ENCODE measurements at regions not wholly inside any gene's neighbourhood (a gene's known extent, or its start where the extent isn't known, plus 50 kb on each side); places are given as distances from the start of the nearest gene placed in this dataset.

DNA sequence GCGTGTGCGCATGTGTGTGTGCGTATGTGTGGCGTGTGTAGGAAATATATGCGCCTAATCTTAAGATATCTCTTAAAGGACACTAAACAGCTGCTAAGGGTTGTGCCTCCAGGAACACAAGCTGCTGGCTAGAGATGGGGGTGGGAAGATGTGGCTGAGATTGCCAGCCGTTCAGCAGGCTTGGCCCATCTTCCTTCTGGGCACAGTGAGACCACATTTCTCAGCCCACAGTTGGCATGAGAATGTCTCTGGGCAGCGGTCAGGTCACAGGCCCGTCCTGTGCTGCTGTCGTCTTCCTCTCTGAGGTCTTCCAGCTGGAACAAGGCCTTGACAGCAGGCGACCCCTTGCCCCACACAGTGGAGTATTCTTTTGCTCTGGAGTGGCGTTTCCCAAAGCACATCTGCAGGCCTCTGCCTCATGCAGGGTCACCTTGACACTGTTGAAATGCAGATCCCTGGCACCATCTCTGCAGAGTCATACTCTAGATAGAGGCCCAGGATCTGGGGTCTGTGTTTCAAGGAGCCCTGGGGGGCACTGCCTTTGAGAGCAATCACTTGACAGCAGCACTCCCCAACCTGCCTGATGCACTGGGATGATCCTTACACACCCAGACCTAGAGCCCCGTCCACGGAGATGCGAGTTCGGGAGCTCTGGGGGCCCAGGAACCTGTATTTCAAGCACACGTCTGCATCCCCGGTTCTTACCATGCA lies 335.5 kb upstream of the SFSWAP start:
- no peaks in the 10 kb centered on the region for H3K27me3 Mint-ChIP-seq (ENCODE audit: insufficient read depth)
- no peak for DNase-seq (ENCODE audit: low spot score)
- H3K4me3 Mint-ChIP-seq = no peak overlapping the region
- no peaks in the 10 kb centered on the region for H3K4me1 Mint-ChIP-seq (ENCODE audit: low read depth)
- no peaks in the 10 kb centered on the region for H3K36me3 Mint-ChIP-seq (ENCODE audit: low read depth)
- no peak overlapping the region for H3K27ac Mint-ChIP-seq
- no peaks in the 10 kb centered on the region for H3K9me3 Mint-ChIP-seq
- intact Hi-C loops (cut with micrococcal nuclease) = no loop called here

DNA sequence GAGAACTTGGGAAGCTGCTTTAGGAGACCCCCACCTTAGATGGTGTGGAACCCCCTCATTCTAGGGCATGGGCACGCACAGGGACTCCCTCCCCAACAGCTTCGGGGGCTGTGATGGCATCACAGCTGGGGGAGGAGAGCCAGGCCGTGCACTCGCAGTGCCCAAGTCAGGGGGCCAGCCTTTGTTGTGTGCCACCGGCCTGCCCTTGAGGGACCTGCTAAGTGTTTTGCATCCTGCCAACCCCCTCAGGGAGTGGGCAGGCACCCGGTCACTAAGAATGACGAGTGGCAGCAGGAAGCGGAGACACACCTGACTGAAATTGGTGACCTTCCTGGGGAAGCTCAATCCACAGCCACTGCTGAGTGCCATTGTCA lies 334.9 kb upstream of the SFSWAP start:
- H3K36me3 Mint-ChIP-seq (ENCODE audit: low read depth) = no peaks in the 10 kb centered on the region
- H3K4me1 Mint-ChIP-seq (ENCODE audit: low read depth) = no peaks in the 10 kb centered on the region
- no peaks in the 10 kb centered on the region for H3K27me3 Mint-ChIP-seq (ENCODE audit: insufficient read depth)
- DNase-seq (ENCODE audit: low spot score) = no peak
- intact Hi-C loops (cut with micrococcal nuclease) = no loop called here
- no peaks in the 10 kb centered on the region for H3K9me3 Mint-ChIP-seq
- H3K4me3 Mint-ChIP-seq = no peak overlapping the region
- no peak overlapping the region for H3K27ac Mint-ChIP-seq

DNA sequence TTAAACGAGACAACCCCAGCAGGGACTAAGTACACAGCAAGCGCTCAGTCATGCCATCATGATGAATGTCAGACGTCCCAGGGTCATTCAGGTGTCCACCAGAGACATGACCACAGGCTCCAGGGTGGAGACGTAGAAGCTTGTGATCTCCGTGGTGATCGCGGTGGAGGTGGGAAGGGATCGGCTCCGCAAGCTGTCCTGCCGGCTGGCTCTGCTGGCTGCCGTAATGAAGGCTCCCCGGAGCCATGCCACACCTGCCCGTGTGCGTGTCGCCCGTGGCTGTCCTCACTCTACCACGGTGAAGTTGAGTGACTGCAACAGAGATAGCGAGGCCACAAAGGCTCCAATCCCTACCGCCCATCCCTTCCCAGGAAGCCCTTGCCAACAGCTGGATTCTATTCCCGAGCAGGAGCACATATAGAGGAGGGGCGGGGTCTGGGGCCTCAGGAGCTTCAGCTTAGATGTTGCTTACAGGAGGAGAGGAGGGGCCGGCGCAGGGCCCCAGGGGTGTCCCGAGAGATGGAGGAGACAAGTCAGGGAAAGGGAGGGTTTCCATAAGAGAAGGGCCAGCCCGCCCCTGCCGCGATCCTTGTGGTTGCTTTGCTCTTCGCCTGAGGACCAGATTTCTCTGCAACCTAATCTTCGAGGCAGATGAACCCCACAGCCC lies 332.6 kb upstream of the SFSWAP start:
- no peaks in the 10 kb centered on the region for H3K9me3 Mint-ChIP-seq
- H3K27ac Mint-ChIP-seq = no peak overlapping the region
- intact Hi-C loops (cut with micrococcal nuclease) = no loop called here
- no peaks in the 10 kb centered on the region for H3K36me3 Mint-ChIP-seq (ENCODE audit: low read depth)
- H3K4me1 Mint-ChIP-seq (ENCODE audit: low read depth) = no peaks in the 10 kb centered on the region
- H3K4me3 Mint-ChIP-seq = no peak overlapping the region
- DNase-seq (ENCODE audit: low spot score) = no peak
- no peaks in the 10 kb centered on the region for H3K27me3 Mint-ChIP-seq (ENCODE audit: insufficient read depth)

DNA sequence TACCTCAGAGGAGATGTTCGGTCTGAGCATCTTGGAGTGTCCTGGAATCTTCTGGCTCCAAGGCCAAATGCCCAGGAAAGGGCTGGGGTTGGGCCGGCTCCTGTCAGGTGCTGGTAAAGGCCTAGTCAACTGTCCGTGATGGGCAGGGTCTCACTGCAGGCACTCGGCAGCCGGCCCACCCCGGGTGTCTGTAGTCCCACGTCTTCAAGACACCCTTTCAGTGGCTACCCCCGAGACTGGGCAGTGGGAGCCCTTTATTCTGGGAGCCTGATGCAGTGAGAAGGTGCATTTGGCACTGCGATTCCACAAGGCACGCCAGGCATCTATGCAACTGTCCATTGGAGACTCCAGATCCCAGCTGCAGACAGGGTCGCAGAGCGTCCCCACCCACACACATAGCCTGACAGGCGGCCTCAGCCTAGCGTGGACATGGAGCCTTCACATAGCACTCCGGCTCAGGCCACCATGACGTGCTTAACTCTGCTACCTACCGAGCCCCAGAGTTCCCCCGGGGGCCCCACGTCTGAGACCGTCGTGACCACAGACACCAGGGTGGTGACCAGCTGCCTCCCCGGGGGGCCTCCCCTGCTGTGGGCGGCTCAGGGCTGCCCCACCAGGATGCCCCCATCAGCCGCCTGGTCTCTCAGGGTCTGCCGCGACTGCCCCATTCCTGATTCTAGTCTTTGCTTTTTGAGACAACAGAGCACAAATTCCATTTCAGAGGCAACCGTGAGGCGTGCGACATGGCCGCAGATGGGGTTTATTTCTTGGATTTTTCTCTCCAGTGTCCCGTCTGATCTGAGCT lies 331.8 kb upstream of the SFSWAP start:
- no peaks in the 10 kb centered on the region for H3K27me3 Mint-ChIP-seq (ENCODE audit: insufficient read depth)
- no peaks in the 10 kb centered on the region for H3K9me3 Mint-ChIP-seq
- DNase-seq (ENCODE audit: low spot score) = no peak
- H3K4me3 Mint-ChIP-seq = no peak overlapping the region
- intact Hi-C loops (cut with micrococcal nuclease) = no loop called here
- no peak overlapping the region for H3K27ac Mint-ChIP-seq
- no peaks in the 10 kb centered on the region for H3K4me1 Mint-ChIP-seq (ENCODE audit: low read depth)
- H3K36me3 Mint-ChIP-seq (ENCODE audit: low read depth) = no peaks in the 10 kb centered on the region

DNA sequence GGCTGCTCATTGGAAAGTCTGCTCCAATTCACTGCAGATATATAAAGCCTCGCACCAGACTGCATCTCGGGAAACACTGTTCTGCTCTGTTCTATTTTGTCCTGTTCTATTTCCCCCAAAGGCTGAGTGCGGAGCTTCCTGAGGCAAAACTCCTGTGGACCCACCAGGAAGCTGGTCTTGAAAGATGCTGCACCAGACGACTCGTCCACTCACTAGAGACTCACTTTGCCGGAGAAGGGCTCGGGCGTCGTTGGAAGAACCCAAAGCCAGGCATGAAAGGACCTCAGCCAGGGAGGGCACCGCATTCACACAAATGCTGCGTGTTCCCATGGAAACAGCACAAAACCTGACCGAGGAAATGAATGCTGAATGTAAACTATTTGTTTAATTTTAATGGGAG lies 331.2 kb upstream of the SFSWAP start:
- Mint-ChIP-seq H3K4me3 (no peak overlapping the region), H3K27ac (no peak overlapping the region), H3K9me3 (no peaks in the 10 kb centered on the region), H3K36me3 (ENCODE audit: low read depth) (no peaks in the 10 kb centered on the region), H3K4me1 (ENCODE audit: low read depth) (no peaks in the 10 kb centered on the region), H3K27me3 (ENCODE audit: insufficient read depth) (no peaks in the 10 kb centered on the region)
- DNase-seq (ENCODE audit: low spot score) = no peak
- intact Hi-C loops (cut with micrococcal nuclease) = no loop called here

DNA sequence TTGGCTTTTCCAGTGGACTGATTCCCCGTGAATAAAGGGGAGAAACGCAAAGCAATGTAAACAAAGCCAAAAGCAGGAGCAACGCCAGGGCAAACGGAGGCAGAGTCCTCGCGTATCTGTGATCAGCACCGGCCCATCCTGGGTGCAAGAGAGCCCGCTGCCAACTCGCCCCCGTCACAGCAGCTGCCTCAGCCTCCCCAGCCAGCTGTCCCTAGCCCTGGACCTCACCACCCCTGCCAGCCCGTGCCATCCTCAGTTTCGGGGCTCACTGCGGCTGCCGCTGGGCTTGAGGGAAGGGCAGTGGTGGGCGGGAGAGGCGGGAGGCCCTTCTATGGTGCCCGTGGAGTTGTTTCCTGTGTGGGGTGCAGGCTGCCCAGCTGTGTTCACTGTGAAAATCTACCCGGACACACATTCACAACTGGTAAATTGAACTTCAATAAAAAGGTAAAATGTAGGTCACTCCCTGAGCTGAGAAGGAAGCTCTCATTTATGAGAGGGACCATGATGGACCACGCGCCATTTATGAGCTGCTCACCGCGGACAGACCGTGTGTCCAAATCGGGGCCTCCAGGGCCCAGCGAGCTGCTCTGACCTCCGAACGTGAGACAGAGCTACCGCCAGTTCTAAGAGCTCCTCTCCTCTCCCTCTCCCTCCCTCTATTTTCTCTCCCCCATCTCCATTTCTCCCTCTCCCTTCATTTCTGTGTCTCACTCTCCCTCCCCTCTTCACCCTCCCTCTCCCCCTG lies 330.5 kb upstream of the SFSWAP start:
- no peaks in the 10 kb centered on the region for H3K27me3 Mint-ChIP-seq (ENCODE audit: insufficient read depth)
- no peak for DNase-seq (ENCODE audit: low spot score)
- intact Hi-C loops (cut with micrococcal nuclease) = no loop called here

DNA sequence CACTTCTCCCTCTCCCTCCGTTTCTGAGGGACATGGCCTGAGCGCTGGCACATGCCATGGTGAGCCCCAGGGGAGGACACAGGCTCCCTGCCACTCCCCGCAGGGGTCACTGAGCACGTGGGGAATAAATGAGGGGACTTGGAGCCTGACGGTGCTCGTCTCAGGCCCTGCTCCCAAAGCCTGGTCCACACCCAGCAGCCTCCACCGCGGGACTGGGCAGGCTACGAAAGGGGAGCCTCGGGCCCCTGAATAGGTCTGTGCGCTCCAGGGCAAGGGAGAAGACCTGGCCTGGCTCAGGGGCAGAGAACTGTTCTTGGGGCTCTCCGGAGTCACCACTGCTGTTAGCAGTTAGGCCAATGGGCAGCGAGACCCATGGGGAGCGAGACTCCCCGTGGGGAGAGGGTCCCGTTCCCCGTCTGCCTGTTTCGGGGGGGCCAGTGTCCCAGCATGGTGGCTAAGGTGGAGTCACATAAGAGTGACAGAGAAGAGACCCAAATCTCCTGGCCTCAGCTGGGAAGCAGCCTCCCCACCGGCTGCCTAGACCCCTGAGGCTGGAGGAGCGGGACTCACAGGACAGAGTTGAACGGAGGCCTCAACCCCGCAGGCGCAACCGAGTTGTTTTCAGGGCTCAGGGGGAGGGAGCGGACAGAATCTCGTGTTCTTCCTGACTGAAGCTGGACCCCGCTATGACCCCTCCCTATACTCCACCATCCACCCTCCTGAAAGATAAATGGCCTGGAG lies 329.8 kb upstream of the SFSWAP start:
- DNase-seq (ENCODE audit: low spot score) = no peak
- intact Hi-C loops (cut with micrococcal nuclease) = no loop called here
- Mint-ChIP-seq H3K9me3 (no peaks in the 10 kb centered on the region), H3K27me3 (ENCODE audit: insufficient read depth) (no peaks in the 10 kb centered on the region), H3K36me3 (ENCODE audit: low read depth) (no peaks in the 10 kb centered on the region), H3K27ac (no peak overlapping the region), H3K4me1 (ENCODE audit: low read depth) (no peaks in the 10 kb centered on the region), H3K4me3 (no peak overlapping the region)

More for the DNA sequence above, 330.5 kb upstream of the SFSWAP start:
- Mint-ChIP-seq H3K9me3 (no peaks in the 10 kb centered on the region), H3K36me3 (ENCODE audit: low read depth) (no peaks in the 10 kb centered on the region), H3K27ac (no peak overlapping the region), H3K4me3 (no peak overlapping the region), H3K4me1 (ENCODE audit: low read depth) (no peaks in the 10 kb centered on the region)

DNA sequence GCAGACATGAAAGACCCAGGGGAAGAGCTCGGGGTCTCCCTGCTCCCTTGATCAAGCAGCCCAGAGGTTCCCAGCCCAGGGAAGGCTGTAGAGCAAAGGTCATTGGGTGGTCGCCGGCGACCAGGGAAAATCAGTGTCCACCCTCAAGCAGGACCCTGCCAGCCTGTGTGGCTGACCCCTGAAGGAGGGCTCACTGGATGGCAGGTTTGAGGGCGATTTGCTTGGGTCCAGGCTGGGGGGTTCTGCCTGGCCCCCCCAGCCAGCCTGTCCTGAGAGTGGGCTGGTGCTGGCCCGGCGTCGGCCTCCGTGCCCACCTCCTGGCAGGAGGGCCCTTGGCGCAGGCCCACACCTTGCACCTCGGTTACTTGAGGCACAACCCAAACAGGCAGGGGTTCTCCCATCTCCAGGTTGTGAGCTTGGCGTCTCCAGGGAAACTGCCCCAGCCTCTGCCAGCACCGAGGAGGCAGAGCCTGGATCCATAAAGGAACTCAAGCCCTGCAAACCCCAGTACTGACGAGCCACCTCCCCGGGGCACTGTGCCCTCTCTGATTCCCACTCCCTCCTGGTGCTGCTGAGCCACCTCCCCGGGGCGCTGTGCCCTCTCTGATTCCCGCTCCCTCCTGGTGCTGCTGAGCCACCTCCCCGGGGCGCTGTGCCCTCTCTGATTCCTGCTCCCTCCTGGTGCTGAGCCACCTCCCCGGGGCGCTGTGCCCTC lies 329.0 kb upstream of the SFSWAP start:
- Mint-ChIP-seq H3K27me3 (ENCODE audit: insufficient read depth) (no peaks in the 10 kb centered on the region), H3K27ac (no peak overlapping the region), H3K9me3 (no peaks in the 10 kb centered on the region), H3K36me3 (ENCODE audit: low read depth) (no peaks in the 10 kb centered on the region), H3K4me3 (no peak overlapping the region), H3K4me1 (ENCODE audit: low read depth) (no peaks in the 10 kb centered on the region)
- no peak for DNase-seq (ENCODE audit: low spot score)
- intact Hi-C loops (cut with micrococcal nuclease) = no loop called here

DNA sequence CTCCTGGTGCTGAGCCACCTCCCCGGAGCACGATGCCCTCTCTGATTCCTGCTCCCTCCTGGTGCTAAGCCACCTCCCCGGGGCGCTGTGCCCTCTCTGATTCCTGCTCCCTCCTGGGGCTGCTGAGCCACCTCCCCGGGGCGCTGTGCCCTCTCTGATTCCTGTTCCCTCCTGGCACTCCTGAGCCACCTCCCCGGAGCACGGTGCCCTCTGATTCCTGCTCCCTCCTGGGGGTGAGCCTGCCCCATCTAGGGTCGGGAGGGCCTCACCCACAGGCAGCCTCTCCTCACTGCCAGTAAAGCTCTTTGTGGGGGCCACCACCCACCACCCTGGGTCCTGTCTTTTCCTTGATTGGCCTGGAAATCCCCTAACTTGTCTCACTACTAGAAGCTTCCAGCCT lies 327.6 kb upstream of the SFSWAP start:
- Mint-ChIP-seq H3K4me3 (no peak overlapping the region), H3K27ac (no peak overlapping the region), H3K27me3 (ENCODE audit: insufficient read depth) (no peaks in the 10 kb centered on the region), H3K36me3 (ENCODE audit: low read depth) (no peaks in the 10 kb centered on the region), H3K9me3 (no peaks in the 10 kb centered on the region), H3K4me1 (ENCODE audit: low read depth) (no peaks in the 10 kb centered on the region)
- intact Hi-C loops (cut with micrococcal nuclease) = no loop called here
- no peak for DNase-seq (ENCODE audit: low spot score)

DNA sequence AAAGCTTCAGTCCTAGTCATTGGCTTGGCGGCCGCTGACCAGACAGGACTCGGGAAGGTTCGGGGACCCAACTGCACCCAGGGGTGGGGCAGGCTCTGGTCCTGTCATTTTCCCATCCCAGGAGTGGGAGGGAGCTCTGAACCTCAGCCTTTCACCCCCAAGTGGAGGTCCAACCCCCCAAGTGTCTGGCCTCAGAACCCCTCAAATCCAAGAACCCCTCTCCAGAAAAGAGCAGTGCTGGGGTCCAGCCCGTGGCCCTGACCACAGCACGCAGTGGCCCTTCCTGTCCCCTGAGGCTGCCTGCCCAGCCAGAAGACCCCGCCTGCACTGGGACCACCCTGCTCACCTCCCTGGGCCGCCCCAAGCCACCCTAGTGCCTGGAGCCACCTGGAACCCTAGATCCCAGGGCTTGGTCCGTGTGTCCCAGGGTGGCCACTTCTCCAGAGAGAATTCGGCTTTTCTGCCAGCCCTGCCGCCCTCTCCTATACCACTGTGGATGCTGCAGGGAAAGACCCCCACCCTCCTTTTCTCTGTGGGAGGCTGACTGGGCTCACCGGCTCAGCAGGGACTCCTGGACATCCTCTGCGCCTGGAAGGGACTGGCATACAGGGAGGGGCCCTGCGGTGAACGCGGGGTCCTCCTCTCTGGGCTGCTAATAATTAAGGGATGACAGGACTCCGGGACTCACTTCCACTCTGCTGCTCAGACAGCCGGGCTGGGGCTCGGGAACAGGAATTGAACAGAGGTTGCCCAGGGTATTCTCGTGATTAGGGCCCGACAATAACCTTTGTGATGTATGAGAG lies 326.9 kb upstream of the SFSWAP start:
- no peaks in the 10 kb centered on the region for H3K9me3 Mint-ChIP-seq
- no peak overlapping the region for H3K4me3 Mint-ChIP-seq
- no peaks in the 10 kb centered on the region for H3K4me1 Mint-ChIP-seq (ENCODE audit: low read depth)
- no peak overlapping the region for H3K27ac Mint-ChIP-seq
- intact Hi-C loops (cut with micrococcal nuclease) = no loop called here
- H3K27me3 Mint-ChIP-seq (ENCODE audit: insufficient read depth) = no peaks in the 10 kb centered on the region
- H3K36me3 Mint-ChIP-seq (ENCODE audit: low read depth) = no peaks in the 10 kb centered on the region
- no peak for DNase-seq (ENCODE audit: low spot score)

DNA sequence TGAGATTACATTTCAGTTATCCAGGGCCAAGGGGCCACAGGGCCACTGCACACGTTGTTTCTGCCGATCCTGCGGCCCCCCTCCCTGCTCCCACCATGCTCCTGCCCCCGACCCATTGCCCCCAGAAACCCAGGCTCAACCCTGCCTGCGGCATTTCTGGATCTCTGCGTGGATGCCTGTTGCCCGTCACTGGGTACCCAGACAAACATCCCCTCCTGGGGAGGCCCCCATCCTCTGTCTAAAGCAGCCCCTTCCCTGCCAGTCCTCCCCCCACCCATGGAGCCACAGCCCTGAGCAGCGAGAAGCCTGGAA lies 326.4 kb upstream of the SFSWAP start:
- Mint-ChIP-seq H3K4me3 (no peak overlapping the region), H3K27me3 (ENCODE audit: insufficient read depth) (no peaks in the 10 kb centered on the region), H3K9me3 (no peaks in the 10 kb centered on the region), H3K27ac (no peak overlapping the region), H3K4me1 (ENCODE audit: low read depth) (no peaks in the 10 kb centered on the region), H3K36me3 (ENCODE audit: low read depth) (no peaks in the 10 kb centered on the region)
- intact Hi-C loops (cut with micrococcal nuclease) = no loop called here
- no peak for DNase-seq (ENCODE audit: low spot score)

All from activated T-helper 1 cell treated with anti-CD3 and anti-CD28 coated beads, Interleukin-12 subunit alpha, Interleukin-12 subunit beta, Interleukin-2, Interleukin-4 antibody, amounts not matched to agents 30 ng/mL and 10 ng/mL and 1 ng/mL, durations not matched to agents 14 hours and 24 hours and 36 hours (primary cell).